HG03354 (cell line): ENCODE measurements at regions not wholly inside any gene's neighbourhood (a gene's known extent, or its start where the extent isn't known, plus 50 kb on each side); places are given as distances from the start of the nearest gene placed in this dataset.

Experiments
- ATAC-seq: cut with Tn5 transposase; IDR thresholded peaks from one replicate; pipeline ENCODE4 v1.9.1; 2021; ENCODE audit warnings: mild to moderate bottlenecking; ENCODE audit not compliant: unreplicated experiment, poor library complexity, severe bottlenecking

- ATAC-seq = no peak
Measured at GRCh38 chr14:94717808-94718207, 52.1 kb downstream of the GSC start.

GRCh38 chr14:94716976-94717375, 52.9 kb downstream of the GSC start:
- no peak for ATAC-seq

DNA sequence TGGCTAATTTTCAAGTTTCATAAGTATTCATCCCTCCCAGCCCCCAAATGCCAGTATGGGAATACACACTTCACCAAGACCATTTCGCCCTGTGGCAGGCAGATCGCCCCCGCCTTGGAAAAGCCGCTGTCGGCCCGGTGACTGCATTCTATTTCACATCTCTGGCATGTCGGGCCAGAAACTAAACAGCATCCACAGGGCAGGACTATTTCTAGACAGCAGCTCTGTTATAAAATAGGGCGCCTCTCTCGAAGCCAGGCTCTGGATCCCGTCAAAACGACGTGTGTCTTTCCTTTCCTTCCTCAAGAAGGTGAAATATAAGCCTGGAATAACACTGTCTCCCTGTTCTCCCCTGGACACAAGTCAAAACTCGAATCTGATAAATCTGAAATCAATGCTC, 56.8 kb downstream of the GSC start:
- ATAC-seq = no peak

DNA sequence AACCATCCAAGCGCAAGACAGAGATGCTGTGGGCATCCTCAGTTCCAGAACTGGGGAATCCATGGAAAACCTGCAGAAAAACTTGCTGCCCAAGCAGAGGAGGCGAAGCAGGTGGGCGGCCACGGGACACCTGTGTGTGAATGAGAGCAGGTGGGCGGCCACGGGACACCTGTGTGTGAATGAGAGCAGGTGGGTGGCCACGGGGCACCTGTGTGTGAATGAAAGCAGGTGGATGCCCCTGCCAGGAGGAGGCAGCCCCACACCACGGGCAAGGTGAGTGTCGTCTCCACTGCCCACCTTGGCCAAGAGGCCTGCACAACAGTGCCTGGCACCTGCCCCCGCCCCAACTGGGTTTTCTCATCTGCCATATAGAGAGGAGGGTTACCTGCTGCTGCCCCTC, 59.2 kb downstream of the GSC start:
- ATAC-seq = no peak

DNA sequence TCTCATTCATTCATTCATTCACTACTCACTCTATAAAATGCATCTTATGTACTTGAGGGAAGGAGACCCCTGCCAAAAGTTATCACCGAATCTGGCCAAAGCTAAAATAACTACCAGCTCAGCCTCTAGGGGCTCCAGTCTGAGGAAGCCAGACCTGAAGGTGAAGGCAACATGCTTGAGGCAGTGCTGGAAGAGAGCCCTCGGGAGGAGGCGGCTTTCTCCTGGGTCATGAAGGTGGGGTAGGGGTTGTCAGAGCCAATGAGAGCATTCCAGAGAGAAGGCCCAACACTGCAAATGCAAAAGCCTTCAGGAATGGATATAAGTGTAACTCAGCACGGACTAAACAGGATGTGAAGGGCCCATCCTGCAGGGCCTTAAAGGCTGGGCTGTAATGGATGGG, 62.4 kb downstream of the GSC start:
- ATAC-seq = no peak

GRCh38 chr14:94706133-94706532, 63.8 kb downstream of the GSC start:
- ATAC-seq = no peak

DNA sequence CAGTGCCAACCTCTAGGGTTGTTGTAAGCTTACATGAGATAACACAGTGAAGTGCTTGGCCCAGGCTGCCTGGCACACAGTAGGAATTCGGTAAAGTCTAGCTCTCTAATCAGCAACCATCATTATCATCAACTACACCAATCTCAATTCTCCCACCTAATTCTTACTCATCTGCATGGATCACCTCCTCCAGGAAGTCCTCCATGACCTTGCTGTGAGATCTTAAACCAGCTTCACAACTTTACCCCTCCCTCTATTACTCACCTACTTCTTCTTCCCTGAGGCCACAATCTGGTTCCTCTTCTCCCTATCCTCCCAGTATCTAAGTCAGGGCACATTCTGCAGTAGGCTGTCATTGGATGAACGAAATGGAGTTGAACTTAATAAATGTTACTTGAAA, 67.3 kb downstream of the GSC start:
- ATAC-seq = no peak

- no peak for ATAC-seq
Measured at GRCh38 chr14:94701861-94702370, 68.0 kb downstream of the GSC start.

GRCh38 chr14:94700336-94700735, 69.6 kb downstream of the GSC start:
- ATAC-seq = no peak

DNA sequence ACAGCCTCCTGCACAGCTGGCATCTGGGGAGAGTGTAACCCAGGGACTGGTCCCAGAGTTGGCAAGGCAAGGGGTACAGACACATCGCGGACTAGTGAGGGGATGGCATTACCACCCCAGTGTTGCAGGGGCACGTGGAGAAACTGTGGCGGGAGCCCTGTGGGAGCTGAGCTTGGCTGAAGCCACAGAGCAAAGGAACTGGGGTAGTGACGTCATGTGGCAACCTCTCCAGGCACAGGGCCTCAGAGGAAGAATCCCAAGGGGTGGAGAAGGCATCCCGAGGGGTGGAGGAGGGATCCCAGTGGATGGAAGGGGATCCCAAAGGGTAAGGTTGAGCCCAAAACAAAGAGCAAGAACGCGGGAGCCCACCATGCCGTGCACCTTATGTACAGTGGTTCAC, 70.1 kb downstream of the GSC start:
- ATAC-seq = no peak

GRCh38 chr14:94697773-94698556, 71.9 kb downstream of the GSC start:
- ATAC-seq = no peak

GRCh38 chr14:94696518-94696917, 73.4 kb downstream of the GSC start:
- ATAC-seq = no peak

DNA sequence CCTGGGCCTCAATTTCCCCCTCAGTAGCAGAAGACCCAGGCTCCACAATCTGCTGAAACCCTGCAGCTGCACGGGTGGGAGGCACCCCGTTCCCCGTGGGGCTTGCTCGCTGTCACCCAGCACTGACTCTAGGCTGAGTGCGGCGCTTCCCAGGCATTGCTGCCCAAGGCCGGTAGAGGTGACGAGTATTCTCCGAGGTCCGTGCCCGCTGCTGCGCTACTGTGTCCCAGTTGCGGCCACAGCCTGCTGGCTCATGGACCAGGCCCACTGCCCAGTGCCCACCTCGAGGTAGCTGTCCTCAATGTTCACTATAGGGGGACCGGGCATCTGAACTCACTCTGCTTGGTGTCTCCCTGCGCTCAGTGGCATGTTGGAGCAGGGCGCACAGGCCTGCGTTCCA, 74.7 kb downstream of the GSC start:
- ATAC-seq = no peak

GRCh38 chr14:94691660-94692034, 78.3 kb downstream of the GSC start:
- no peak for ATAC-seq

DNA sequence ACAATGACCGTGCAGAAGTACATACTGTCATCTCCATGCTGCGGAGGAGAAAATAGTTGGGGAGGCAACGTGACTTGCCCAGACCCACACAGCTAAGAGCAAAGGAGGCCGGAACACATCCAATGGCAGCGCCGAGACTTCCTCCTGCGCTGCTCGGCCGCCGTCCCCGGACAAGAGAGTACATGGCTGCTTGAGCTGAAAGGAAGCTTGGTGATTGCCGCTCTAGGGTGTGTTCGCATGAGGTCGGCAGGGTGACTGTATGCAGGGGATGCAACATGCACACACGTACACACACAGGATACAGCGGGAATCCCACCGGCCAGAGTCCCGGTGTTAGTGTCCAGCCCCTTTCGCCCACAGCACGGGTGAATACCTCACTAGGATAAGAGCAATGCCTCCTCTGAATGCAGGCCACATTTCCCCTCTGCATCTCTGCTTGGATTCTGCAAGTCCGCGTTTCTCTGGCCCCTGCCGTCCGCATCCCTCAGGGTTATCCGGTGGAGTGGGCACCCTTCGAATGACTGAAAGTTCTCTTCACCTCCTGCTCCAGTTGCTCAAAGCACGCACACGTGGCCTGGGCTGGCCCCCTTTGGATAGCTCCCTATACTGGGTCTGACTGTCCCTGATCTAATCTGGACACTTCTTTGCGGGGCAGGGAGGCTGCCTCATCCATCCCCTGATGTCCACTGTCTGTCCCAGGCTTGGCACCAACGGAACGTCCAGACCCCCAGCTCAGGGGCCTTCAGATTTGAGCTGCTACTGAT, 78.8 kb downstream of the GSC start:
- no peak for ATAC-seq

DNA sequence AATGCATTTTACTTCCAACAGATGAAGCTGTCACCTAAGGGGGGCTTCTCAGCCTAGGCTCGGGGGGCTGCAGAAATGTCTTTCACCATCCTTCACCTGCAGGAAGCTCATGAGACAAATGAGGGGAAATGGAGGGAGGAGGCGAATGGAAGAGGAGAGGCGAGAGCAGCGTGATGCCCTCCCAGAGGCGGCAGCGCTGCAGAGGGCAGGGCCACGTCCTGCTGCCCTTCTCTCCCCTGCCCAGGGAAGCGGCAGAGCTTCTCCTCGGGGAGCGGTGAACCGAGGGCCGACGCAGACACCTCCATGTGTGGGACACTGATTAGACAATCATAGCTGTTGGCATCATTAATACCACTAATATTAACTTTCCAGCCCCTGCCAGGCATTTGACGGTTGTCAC, 78.3 kb downstream of the SERPINA3 start:
- no peak for ATAC-seq

DNA sequence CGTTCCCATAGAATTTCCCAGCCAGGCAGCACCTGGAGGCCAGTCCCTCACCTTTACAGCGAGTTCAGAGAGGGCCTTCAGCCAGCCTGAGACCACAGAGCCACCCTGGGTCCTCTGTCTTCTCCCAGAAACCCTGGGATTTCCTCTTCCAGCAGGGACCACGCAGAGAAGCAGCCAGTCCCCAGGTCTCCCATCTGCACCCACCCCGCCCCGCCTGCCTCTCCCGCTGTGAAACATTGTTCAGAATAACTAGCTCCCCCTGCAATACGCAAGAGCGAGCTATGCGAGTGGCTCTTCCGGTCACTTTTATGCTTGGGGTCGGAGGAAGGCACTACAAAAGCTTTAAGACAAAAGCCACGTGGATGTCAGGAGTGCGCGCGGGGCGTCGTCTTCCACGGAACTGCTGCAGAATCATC, 77.8 kb downstream of the SERPINA3 start:
- no peak for ATAC-seq

DNA sequence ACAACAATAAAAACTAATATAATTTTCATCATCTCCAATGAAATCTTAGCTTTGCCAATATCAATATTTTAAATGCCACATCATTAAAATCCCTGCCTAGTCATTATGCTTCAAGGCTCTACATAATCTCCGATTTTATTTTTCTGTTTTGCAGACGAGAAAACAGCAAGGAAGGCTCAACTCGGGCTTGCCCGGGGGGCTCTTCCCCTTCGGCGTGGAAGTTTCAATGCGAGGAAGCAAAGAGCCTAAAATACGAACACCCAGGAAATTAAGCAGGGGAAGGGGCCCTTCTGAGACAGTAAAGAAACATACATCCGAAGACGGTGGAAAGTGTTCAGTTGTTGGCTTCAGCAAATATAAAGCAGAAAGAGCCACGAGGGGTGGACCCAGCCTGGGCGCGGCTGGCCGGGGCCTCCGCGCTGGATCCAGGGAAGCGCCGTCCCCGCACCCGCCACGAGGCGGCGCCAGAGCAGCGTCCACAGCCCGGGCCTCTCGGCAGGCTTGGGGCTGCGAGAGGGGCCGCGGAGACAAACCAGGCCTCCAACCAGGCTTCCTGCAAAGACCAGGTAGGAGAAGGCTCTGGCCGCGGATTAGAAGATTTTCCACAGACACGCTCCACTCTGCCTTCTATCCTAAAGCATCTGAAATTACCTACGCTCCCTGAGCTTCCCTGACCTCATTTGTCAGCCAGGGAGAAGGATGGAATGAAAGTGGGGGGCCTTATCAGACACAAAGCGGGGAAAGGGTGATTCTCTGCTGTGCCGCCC, 77.2 kb downstream of the SERPINA3 start:
- peak; percentile 87 for ATAC-seq

GRCh38 chr14:94686511-94687160, 74.4 kb downstream of the SERPINA3 start:
- ATAC-seq = no peak
